MM.1S (cell line): ENCODE measurements at regions not wholly inside any gene's neighbourhood (a gene's known extent, or its start where the extent isn't known, plus 50 kb on each side); places are given as distances from the start of the nearest gene placed in this dataset.

ENCODE experiments used
- CTCF ChIP-seq: fragments of 300-600 bp; sonication (generic); IDR thresholded peaks from 2 replicates; pipeline ENCODE4 v1.5.1; 2016; ENCODE audit warnings: antibody characterized with exemption, low read length, mixed read lengths
- EZH2 ChIP-seq: fragments of 300-600 bp; sonication (generic); optimal IDR thresholded peaks from 2 replicates; pipeline ENCODE3; 2017; ENCODE audit warnings: low read depth, mild to moderate bottlenecking, antibody characterized with exemption, low read length, mixed read lengths

- TF ChIP-seq CTCF, result no peak
- TF ChIP-seq EZH2, result no peak
Measured at GRCh38 chr1:18542351-18542750, 61.6 kb downstream of the KLHDC7A start.
